ENCODE measurements at regions not wholly inside any gene's neighbourhood (a gene's known extent, or its start where the extent isn't known, plus 50 kb on each side); places are given as distances from the start of the nearest gene placed in this dataset.

- TF ChIP-seq CTCF (IDR thresholded peaks at IDR 0.05): peak; percentile 96
- TF ChIP-seq ZFX (IDR thresholded peaks at IDR 0.05; ENCODE audit: borderline replicate concordance): no peak
Observed at GRCh38 chr1:209354111-209354839, 229.2 kb upstream of the CAMK1G start.
